ENCODE measurements at regions not wholly inside any gene's neighbourhood (a gene's known extent, or its start where the extent isn't known, plus 50 kb on each side); places are given as distances from the start of the nearest gene placed in this dataset.

DNA sequence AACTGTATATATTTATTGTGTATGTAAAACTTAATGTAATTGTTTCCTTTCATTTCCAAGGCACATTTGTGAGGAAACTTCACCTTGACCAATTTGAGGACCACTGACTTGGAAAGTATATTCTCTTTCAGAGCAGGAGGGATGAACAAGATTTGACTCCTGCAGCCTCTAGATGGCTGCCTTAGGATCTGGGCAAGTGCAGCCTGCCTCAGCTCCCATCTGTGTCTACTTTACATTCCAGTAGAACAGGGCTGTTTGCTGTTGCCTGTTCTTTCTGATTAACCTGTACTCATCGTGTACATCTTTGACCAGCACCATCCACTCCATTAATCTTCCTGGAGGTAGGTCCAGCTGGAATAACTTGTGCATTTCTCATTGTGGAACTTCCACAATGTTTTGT, 312.8 kb downstream of the HLX start:
- TF ChIP-seq, protein P1, sequence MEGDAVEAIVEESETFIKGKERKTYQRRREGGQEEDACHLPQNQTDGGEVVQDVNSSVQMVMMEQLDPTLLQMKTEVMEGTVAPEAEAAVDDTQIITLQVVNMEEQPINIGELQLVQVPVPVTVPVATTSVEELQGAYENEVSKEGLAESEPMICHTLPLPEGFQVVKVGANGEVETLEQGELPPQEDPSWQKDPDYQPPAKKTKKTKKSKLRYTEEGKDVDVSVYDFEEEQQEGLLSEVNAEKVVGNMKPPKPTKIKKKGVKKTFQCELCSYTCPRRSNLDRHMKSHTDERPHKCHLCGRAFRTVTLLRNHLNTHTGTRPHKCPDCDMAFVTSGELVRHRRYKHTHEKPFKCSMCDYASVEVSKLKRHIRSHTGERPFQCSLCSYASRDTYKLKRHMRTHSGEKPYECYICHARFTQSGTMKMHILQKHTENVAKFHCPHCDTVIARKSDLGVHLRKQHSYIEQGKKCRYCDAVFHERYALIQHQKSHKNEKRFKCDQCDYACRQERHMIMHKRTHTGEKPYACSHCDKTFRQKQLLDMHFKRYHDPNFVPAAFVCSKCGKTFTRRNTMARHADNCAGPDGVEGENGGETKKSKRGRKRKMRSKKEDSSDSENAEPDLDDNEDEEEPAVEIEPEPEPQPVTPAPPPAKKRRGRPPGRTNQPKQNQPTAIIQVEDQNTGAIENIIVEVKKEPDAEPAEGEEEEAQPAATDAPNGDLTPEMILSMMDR (IDR thresholded peaks at IDR 0.05; ENCODE audit: insufficient read depth, low read length), result no peak
- TF ChIP-seq POLR2AphosphoS5 (IDR thresholded peaks at IDR 0.05; ENCODE audit: low read depth), result no peak
- TF ChIP-seq, protein P2, sequence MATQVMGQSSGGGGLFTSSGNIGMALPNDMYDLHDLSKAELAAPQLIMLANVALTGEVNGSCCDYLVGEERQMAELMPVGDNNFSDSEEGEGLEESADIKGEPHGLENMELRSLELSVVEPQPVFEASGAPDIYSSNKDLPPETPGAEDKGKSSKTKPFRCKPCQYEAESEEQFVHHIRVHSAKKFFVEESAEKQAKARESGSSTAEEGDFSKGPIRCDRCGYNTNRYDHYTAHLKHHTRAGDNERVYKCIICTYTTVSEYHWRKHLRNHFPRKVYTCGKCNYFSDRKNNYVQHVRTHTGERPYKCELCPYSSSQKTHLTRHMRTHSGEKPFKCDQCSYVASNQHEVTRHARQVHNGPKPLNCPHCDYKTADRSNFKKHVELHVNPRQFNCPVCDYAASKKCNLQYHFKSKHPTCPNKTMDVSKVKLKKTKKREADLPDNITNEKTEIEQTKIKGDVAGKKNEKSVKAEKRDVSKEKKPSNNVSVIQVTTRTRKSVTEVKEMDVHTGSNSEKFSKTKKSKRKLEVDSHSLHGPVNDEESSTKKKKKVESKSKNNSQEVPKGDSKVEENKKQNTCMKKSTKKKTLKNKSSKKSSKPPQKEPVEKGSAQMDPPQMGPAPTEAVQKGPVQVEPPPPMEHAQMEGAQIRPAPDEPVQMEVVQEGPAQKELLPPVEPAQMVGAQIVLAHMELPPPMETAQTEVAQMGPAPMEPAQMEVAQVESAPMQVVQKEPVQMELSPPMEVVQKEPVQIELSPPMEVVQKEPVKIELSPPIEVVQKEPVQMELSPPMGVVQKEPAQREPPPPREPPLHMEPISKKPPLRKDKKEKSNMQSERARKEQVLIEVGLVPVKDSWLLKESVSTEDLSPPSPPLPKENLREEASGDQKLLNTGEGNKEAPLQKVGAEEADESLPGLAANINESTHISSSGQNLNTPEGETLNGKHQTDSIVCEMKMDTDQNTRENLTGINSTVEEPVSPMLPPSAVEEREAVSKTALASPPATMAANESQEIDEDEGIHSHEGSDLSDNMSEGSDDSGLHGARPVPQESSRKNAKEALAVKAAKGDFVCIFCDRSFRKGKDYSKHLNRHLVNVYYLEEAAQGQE (IDR thresholded peaks at IDR 0.05; ENCODE audit: insufficient replicate concordance, low read depth), result no peak
- TF ChIP-seq GABPA (IDR thresholded peaks at IDR 0.05; ENCODE audit: low read depth), result no peak
- no peak for TF ChIP-seq SPI1 (IDR thresholded peaks at IDR 0.05; ENCODE audit: borderline replicate concordance, low read depth)
